ENCODE measurements at regions not wholly inside any gene's neighbourhood (a gene's known extent, or its start where the extent isn't known, plus 50 kb on each side); places are given as distances from the start of the nearest gene placed in this dataset.
A peak's percentile ranks its signal among the peaks of the same experiment; 100 is the strongest.

GRCh38 chr15:45776772-45777171 is 141.9 kb downstream of the SQOR start:
- H3K27ac ChIP-seq (ENCODE audit: low read length), result peak overlapping the region; percentile 90
- H3K9me3 ChIP-seq (ENCODE audit: low read length), result no peaks in the 10 kb centered on the region
- H3K27me3 ChIP-seq (ENCODE audit: low read length), result no peaks in the 10 kb centered on the region
- H3K4me3 ChIP-seq (ENCODE audit: low read length), result no peak overlapping the region
- H2AFZ ChIP-seq (ENCODE audit: low read length), result 0 out of 2 replicates have a peak overlapping the region, but pooled peaks have one; percentile 17
- H4K20me1 ChIP-seq (ENCODE audit: insufficient read depth, low read depth, low read length), result no peaks in the 10 kb centered on the region
- peak overlapping the region; percentile 43; the same call in 1 of the 2 replicates for H3K9ac ChIP-seq (ENCODE audit: low read length)
- peaks cover 36% of the 10 kb centered on the region for H3K4me1 ChIP-seq (ENCODE audit: low read length)
- no peaks in the 10 kb centered on the region for H3K79me2 ChIP-seq (ENCODE audit: low read length)
- no peaks in the 10 kb centered on the region for H3K36me3 ChIP-seq (ENCODE audit: insufficient read depth, low read length)
- no peak for DNase-seq
- H3K4me2 ChIP-seq (ENCODE audit: low read depth, low read length, poor library complexity, severe bottlenecking), result peak overlapping the region; percentile 46
- no peaks in the 10 kb centered on the region for H3K9me2 ChIP-seq (replicated peaks; ENCODE audit: insufficient read depth, low read length)

- Histone ChIP-seq H3K27me3 (ENCODE audit: low read length) (no peaks in the 10 kb centered on the region), H3K9me3 (ENCODE audit: low read length) (no peaks in the 10 kb centered on the region), H3K4me2 (ENCODE audit: low read depth, low read length, poor library complexity, severe bottlenecking) (peak overlapping the region; percentile 46), H3K27ac (ENCODE audit: low read length) (peak overlapping the region; percentile 90), H2AFZ (ENCODE audit: low read length) (no peak overlapping the region), H3K4me3 (ENCODE audit: low read length) (peak overlapping the region; percentile 13), H3K9ac (ENCODE audit: low read length) (peak overlapping the region; percentile 43; the same call in 1 of the 2 replicates), H3K79me2 (ENCODE audit: low read length) (no peaks in the 10 kb centered on the region), H4K20me1 (ENCODE audit: insufficient read depth, low read depth, low read length) (no peaks in the 10 kb centered on the region), H3K9me2 (replicated peaks; ENCODE audit: insufficient read depth, low read length) (no peaks in the 10 kb centered on the region), H3K4me1 (ENCODE audit: low read length) (peaks cover 38% of the 10 kb centered on the region), H3K36me3 (ENCODE audit: insufficient read depth, low read length) (no peaks in the 10 kb centered on the region)
- peak; percentile 68 for DNase-seq
Measured at GRCh38 chr15:45777781-45778180, 143.0 kb downstream of the SQOR start.

GRCh38 chr15:45780352-45780751 is 145.5 kb downstream of the SQOR start:
- Histone ChIP-seq H3K9me3 (ENCODE audit: low read length) (no peaks in the 10 kb centered on the region), H2AFZ (ENCODE audit: low read length) (no peak overlapping the region)

GRCh38 chr15:45784656-45785055 is 149.8 kb downstream of the SQOR start:
- no peak overlapping the region for H3K27ac ChIP-seq (ENCODE audit: low read length)

More at GRCh38 chr15:45780352-45780751, 145.5 kb downstream of the SQOR start:
- Histone ChIP-seq H3K4me3 (ENCODE audit: low read length) (no peak overlapping the region), H3K4me2 (ENCODE audit: low read depth, low read length, poor library complexity, severe bottlenecking) (no peak overlapping the region), H3K27ac (ENCODE audit: low read length) (no peak overlapping the region), H3K36me3 (ENCODE audit: insufficient read depth, low read length) (no peaks in the 10 kb centered on the region), H3K9ac (ENCODE audit: low read length) (no peak overlapping the region), H3K27me3 (ENCODE audit: low read length) (no peaks in the 10 kb centered on the region), H3K9me2 (replicated peaks; ENCODE audit: insufficient read depth, low read length) (no peaks in the 10 kb centered on the region), H3K4me1 (ENCODE audit: low read length) (peaks cover 38% of the 10 kb centered on the region), H3K79me2 (ENCODE audit: low read length) (no peaks in the 10 kb centered on the region), H4K20me1 (ENCODE audit: insufficient read depth, low read depth, low read length) (no peaks in the 10 kb centered on the region)
- DNase-seq, result no peak

GRCh38 chr15:45785897-45786296 is 151.1 kb downstream of the SQOR start:
- Histone ChIP-seq H3K4me3 (ENCODE audit: low read length) (no peak overlapping the region), H3K9ac (ENCODE audit: low read length) (no peak overlapping the region), H3K27me3 (ENCODE audit: low read length) (no peaks in the 10 kb centered on the region), H2AFZ (ENCODE audit: low read length) (no peak overlapping the region), H3K36me3 (ENCODE audit: insufficient read depth, low read length) (no peaks in the 10 kb centered on the region), H3K4me2 (ENCODE audit: low read depth, low read length, poor library complexity, severe bottlenecking) (no peak overlapping the region), H3K9me2 (replicated peaks; ENCODE audit: insufficient read depth, low read length) (no peaks in the 10 kb centered on the region), H4K20me1 (ENCODE audit: insufficient read depth, low read depth, low read length) (no peaks in the 10 kb centered on the region), H3K9me3 (ENCODE audit: low read length) (no peaks in the 10 kb centered on the region), H3K27ac (ENCODE audit: low read length) (no peak overlapping the region), H3K4me1 (ENCODE audit: low read length) (peaks cover 3% of the 10 kb centered on the region; the same call in 1 of the 2 replicates), H3K79me2 (ENCODE audit: low read length) (no peaks in the 10 kb centered on the region)
- DNase-seq, result no peak

More at GRCh38 chr15:45784656-45785055, 149.8 kb downstream of the SQOR start:
- Histone ChIP-seq H3K9ac (ENCODE audit: low read length) (no peak overlapping the region), H3K9me3 (ENCODE audit: low read length) (no peaks in the 10 kb centered on the region), H3K4me1 (ENCODE audit: low read length) (peaks cover 3% of the 10 kb centered on the region; the same call in 1 of the 2 replicates), H3K27me3 (ENCODE audit: low read length) (no peaks in the 10 kb centered on the region), H3K79me2 (ENCODE audit: low read length) (no peaks in the 10 kb centered on the region), H3K4me2 (ENCODE audit: low read depth, low read length, poor library complexity, severe bottlenecking) (no peak overlapping the region), H4K20me1 (ENCODE audit: insufficient read depth, low read depth, low read length) (no peaks in the 10 kb centered on the region), H2AFZ (ENCODE audit: low read length) (no peak overlapping the region), H3K4me3 (ENCODE audit: low read length) (no peak overlapping the region), H3K9me2 (replicated peaks; ENCODE audit: insufficient read depth, low read length) (no peaks in the 10 kb centered on the region), H3K36me3 (ENCODE audit: insufficient read depth, low read length) (no peaks in the 10 kb centered on the region)
- no peak for DNase-seq

- H4K20me1 ChIP-seq (ENCODE audit: insufficient read depth, low read depth, low read length), result no peaks in the 10 kb centered on the region
- no peak overlapping the region for H3K9ac ChIP-seq (ENCODE audit: low read length)
- H3K79me2 ChIP-seq (ENCODE audit: low read length), result no peaks in the 10 kb centered on the region
- no peak overlapping the region for H3K4me2 ChIP-seq (ENCODE audit: low read depth, low read length, poor library complexity, severe bottlenecking)
- no peak overlapping the region for H3K27ac ChIP-seq (ENCODE audit: low read length)
- no peaks in the 10 kb centered on the region for H3K27me3 ChIP-seq (ENCODE audit: low read length)
- DNase-seq, result peak; percentile 70
- peaks cover 26% of the 10 kb centered on the region for H3K4me1 ChIP-seq (ENCODE audit: low read length)
- no peaks in the 10 kb centered on the region for H3K36me3 ChIP-seq (ENCODE audit: insufficient read depth, low read length)
- no peak overlapping the region for H3K4me3 ChIP-seq (ENCODE audit: low read length)
- no peaks in the 10 kb centered on the region for H3K9me2 ChIP-seq (replicated peaks; ENCODE audit: insufficient read depth, low read length)
- no peak overlapping the region for H2AFZ ChIP-seq (ENCODE audit: low read length)
- H3K9me3 ChIP-seq (ENCODE audit: low read length), result no peaks in the 10 kb centered on the region
Measured at GRCh38 chr15:45790325-45790943, 155.6 kb downstream of the SQOR start.

- H4K20me1 ChIP-seq (ENCODE audit: insufficient read depth, low read depth, low read length), result no peaks in the 10 kb centered on the region
- peak overlapping the region; percentile 60 for H3K4me2 ChIP-seq (ENCODE audit: low read depth, low read length, poor library complexity, severe bottlenecking)
- no peaks in the 10 kb centered on the region for H3K9me2 ChIP-seq (replicated peaks; ENCODE audit: insufficient read depth, low read length)
- H3K79me2 ChIP-seq (ENCODE audit: low read length), result no peaks in the 10 kb centered on the region
- H3K36me3 ChIP-seq (ENCODE audit: insufficient read depth, low read length), result no peaks in the 10 kb centered on the region
- H2AFZ ChIP-seq (ENCODE audit: low read length), result no peak overlapping the region
- H3K4me1 ChIP-seq (ENCODE audit: low read length), result peaks cover 42% of the 10 kb centered on the region
- H3K27ac ChIP-seq (ENCODE audit: low read length), result peak overlapping the region; percentile 68
- DNase-seq, result no peak
- no peak overlapping the region for H3K9ac ChIP-seq (ENCODE audit: low read length)
- no peaks in the 10 kb centered on the region for H3K27me3 ChIP-seq (ENCODE audit: low read length)
- H3K4me3 ChIP-seq (ENCODE audit: low read length), result peak overlapping the region; percentile 42; the same call in 1 of the 2 replicates
- H3K9me3 ChIP-seq (ENCODE audit: low read length), result no peaks in the 10 kb centered on the region
Measured at GRCh38 chr15:45794304-45794703, 159.5 kb downstream of the SQOR start.

- H3K4me2 ChIP-seq (ENCODE audit: low read depth, low read length, poor library complexity, severe bottlenecking), result peak overlapping the region; percentile 60
Measured at GRCh38 chr15:45794712-45795439, 160.0 kb downstream of the SQOR start.

More at GRCh38 chr15:45794712-45795439, 160.0 kb downstream of the SQOR start:
- no peaks in the 10 kb centered on the region for H4K20me1 ChIP-seq (ENCODE audit: insufficient read depth, low read depth, low read length)
- peaks cover 47% of the 10 kb centered on the region for H3K4me1 ChIP-seq (ENCODE audit: low read length)
- H3K9ac ChIP-seq (ENCODE audit: low read length), result peak overlapping the region; percentile 25
- H3K27ac ChIP-seq (ENCODE audit: low read length), result peak overlapping the region; percentile 68
- peak; percentile 65 for DNase-seq
- H3K36me3 ChIP-seq (ENCODE audit: insufficient read depth, low read length), result no peaks in the 10 kb centered on the region
- no peaks in the 10 kb centered on the region for H3K27me3 ChIP-seq (ENCODE audit: low read length)
- H2AFZ ChIP-seq (ENCODE audit: low read length), result no peak overlapping the region
- H3K79me2 ChIP-seq (ENCODE audit: low read length), result no peaks in the 10 kb centered on the region
- H3K4me3 ChIP-seq (ENCODE audit: low read length), result peak overlapping the region; percentile 42
- H3K9me3 ChIP-seq (ENCODE audit: low read length), result no peaks in the 10 kb centered on the region
- H3K9me2 ChIP-seq (replicated peaks; ENCODE audit: insufficient read depth, low read length), result no peaks in the 10 kb centered on the region
